OCI-LY3 (cell line): ENCODE measurements at regions not wholly inside any gene's neighbourhood (a gene's known extent, or its start where the extent isn't known, plus 50 kb on each side); places are given as distances from the start of the nearest gene placed in this dataset.

Experiments used
- H2AFZ ChIP-seq: fragments of 200-600, 300-600 bp; shearing (Covaris generic); 2 replicates; pipeline ENCODE4 v1.6.0; 2014; ENCODE audit warnings: antibody characterized with exemption, low read depth, low read length
- H3K27ac ChIP-seq: fragments of 200-600, 300-600 bp; sonication (generic); 2 replicates; pipeline ENCODE4 v1.5.1; 2014; ENCODE audit warnings: mild to moderate bottlenecking, low read length, moderate library complexity, mixed read lengths
- H3K27me3 ChIP-seq: fragments of 200-600, 300-600 bp; sonication (generic); 2 replicates; pipeline ENCODE4 v1.6.1; 2014; ENCODE audit warnings: low read depth, low read length, mixed read lengths
- H3K36me3 ChIP-seq: fragments of 200-600, 300-600 bp; sonication (generic); replicated peaks from 2 replicates; pipeline ENCODE3; 2014; ENCODE audit warnings: low read depth, low read length, mixed read lengths
- H3K4me1 ChIP-seq: fragments of 300-600, 200-600 bp; sonication (generic); 2 replicates; pipeline ENCODE4 v1.6.1; 2014; ENCODE audit warnings: low read length, mixed read lengths
- H3K4me2 ChIP-seq: fragments of 200-600, 300-600 bp; sonication (generic); 2 replicates; pipeline ENCODE4 v1.6.1; 2014; ENCODE audit warnings: low read length, mixed read lengths
- H3K4me3 ChIP-seq: fragments of 300-600, 200-600 bp; sonication (generic); 2 replicates; pipeline ENCODE4 v1.5.1; 2014; ENCODE audit warnings: antibody characterized with exemption, mild to moderate bottlenecking, low read length, moderate library complexity
- H3K79me2 ChIP-seq: fragments of 300-600, 200-600 bp; shearing (Covaris generic); 2 replicates; pipeline ENCODE4 v1.6.1; 2014; ENCODE audit warnings: mild to moderate bottlenecking, low read length, mixed read lengths
- H3K9ac ChIP-seq: fragments of 300-600, 200-600 bp; shearing (Covaris generic); 2 replicates; pipeline ENCODE4 v1.6.0; 2014; ENCODE audit warnings: mild to moderate bottlenecking, low read length, moderate library complexity
- H3K9me3 ChIP-seq: fragments of 200-600, 300-600 bp; shearing (Covaris generic); 2 replicates; pipeline ENCODE4 v1.6.1; 2014; ENCODE audit warnings: low read length, mixed read lengths; ENCODE audit not compliant: insufficient read depth
- H4K20me1 ChIP-seq: fragments of 200-600, 300-600 bp; sonication (generic); 2 replicates; pipeline ENCODE4 v1.6.1; 2016; ENCODE audit warnings: low read length, mixed read lengths; ENCODE audit not compliant: insufficient read depth
- EZH2phosphoT487 ChIP-seq: fragments of 200-600 bp; shearing (Covaris generic); IDR thresholded peaks from 2 replicates; pipeline ENCODE4 v1.6.1; 2018; ENCODE audit warnings: antibody characterized with exemption, mixed run types, low read depth
- TF ChIP-seq, protein P1 (sequence below): fragments of 200-600, 300-600 bp; sonication (generic); IDR thresholded peaks from 2 replicates; pipeline ENCODE4 v1.5.1; 2014; ENCODE audit warnings: antibody characterized with exemption, low read length, low read depth

DNA sequence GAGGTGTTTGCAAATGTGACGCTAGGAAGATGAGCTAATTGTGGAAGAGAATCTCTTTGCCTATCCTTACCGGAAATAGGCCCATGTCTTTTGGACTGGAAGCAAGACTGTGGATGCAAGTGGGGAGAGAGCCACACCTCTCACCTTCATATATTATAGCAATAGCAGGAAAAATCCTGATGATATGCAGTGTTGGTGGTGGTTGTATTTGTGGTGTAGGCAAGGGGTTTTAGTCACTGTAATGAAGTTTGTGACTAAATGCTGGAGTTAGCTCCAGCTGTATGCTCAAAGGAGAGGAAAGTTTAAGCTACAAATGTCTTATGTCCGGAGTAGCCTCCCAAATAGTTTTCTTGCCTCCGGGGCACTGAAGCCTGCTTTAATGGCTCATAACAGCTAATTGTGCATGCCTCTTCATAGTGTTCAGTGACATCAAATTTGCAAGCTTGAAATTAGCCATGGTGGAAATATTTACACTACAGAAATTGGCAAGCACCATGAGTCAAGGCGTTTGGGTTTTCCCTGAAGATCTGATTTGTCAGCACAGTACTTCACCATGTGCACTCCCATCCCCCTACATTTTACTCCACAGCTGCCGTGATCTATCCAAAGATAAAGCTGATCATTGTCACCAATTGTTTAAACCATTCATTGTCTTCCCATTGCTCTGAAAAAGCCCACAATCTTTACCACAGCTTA is 102.6 kb upstream of the ZNF644 start:
- peaks cover 9% of the 10 kb centered on the region for H3K4me1 ChIP-seq
- H3K9me3 ChIP-seq: no peaks in the 10 kb centered on the region
- H3K9ac ChIP-seq: no peak overlapping the region
- no peaks in the 10 kb centered on the region for H3K36me3 ChIP-seq
- 0 out of 2 replicates have a peak overlapping the region, but pooled peaks have one; percentile 23 for H2AFZ ChIP-seq
- no peaks in the 10 kb centered on the region for H3K27me3 ChIP-seq
- TF ChIP-seq, protein P1, sequence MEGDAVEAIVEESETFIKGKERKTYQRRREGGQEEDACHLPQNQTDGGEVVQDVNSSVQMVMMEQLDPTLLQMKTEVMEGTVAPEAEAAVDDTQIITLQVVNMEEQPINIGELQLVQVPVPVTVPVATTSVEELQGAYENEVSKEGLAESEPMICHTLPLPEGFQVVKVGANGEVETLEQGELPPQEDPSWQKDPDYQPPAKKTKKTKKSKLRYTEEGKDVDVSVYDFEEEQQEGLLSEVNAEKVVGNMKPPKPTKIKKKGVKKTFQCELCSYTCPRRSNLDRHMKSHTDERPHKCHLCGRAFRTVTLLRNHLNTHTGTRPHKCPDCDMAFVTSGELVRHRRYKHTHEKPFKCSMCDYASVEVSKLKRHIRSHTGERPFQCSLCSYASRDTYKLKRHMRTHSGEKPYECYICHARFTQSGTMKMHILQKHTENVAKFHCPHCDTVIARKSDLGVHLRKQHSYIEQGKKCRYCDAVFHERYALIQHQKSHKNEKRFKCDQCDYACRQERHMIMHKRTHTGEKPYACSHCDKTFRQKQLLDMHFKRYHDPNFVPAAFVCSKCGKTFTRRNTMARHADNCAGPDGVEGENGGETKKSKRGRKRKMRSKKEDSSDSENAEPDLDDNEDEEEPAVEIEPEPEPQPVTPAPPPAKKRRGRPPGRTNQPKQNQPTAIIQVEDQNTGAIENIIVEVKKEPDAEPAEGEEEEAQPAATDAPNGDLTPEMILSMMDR: no peak
- TF ChIP-seq EZH2phosphoT487: no peak
- H3K79me2 ChIP-seq: no peaks in the 10 kb centered on the region
- peak overlapping the region; percentile 17; the same call in 1 of the 2 replicates for H3K4me2 ChIP-seq
- H4K20me1 ChIP-seq: no peaks in the 10 kb centered on the region
- no peak overlapping the region for H3K27ac ChIP-seq
- H3K4me3 ChIP-seq: no peak overlapping the region

DNA sequence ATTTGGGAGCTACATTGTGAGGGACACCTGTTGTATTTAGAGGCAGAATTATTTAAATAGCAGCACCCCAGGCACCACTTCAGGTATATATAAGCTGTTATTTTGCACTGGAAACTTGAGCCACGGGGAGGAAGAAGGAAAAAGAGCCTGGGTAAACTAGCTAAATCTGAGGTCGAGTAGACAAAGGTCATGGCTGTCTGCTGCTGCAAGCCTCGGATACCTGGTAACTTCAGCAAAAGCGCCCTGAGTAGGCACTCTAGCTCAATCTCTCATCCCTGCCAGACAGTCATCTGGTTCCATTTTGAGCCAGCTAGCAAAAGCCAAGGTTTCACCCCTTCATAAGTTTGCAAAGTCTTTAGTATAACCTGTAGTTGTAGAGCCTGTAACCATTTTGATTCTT is 101.9 kb upstream of the ZNF644 start:
- peaks cover 9% of the 10 kb centered on the region for H3K4me1 ChIP-seq
- H3K9ac ChIP-seq: no peak overlapping the region
- TF ChIP-seq EZH2phosphoT487: no peak
- TF ChIP-seq, protein P1: no peak
- no peaks in the 10 kb centered on the region for H4K20me1 ChIP-seq
- no peaks in the 10 kb centered on the region for H3K27me3 ChIP-seq
- no peak overlapping the region for H2AFZ ChIP-seq
- no peaks in the 10 kb centered on the region for H3K79me2 ChIP-seq
- H3K27ac ChIP-seq: no peak overlapping the region
- H3K4me2 ChIP-seq: no peak overlapping the region
- no peaks in the 10 kb centered on the region for H3K9me3 ChIP-seq
- H3K36me3 ChIP-seq: no peaks in the 10 kb centered on the region
- no peak overlapping the region for H3K4me3 ChIP-seq

GRCh38 chr1:91123319-91123718 is 101.5 kb upstream of the ZNF644 start:
- Histone ChIP-seq H3K4me1 (peaks cover 9% of the 10 kb centered on the region), H3K9ac (no peak overlapping the region), H3K36me3 (no peaks in the 10 kb centered on the region), H2AFZ (no peak overlapping the region), H4K20me1 (no peaks in the 10 kb centered on the region), H3K9me3 (no peaks in the 10 kb centered on the region), H3K4me2 (no peak overlapping the region), H3K4me3 (no peak overlapping the region), H3K79me2 (no peaks in the 10 kb centered on the region), H3K27me3 (no peaks in the 10 kb centered on the region), H3K27ac (no peak overlapping the region)
- TF ChIP-seq, protein P1: no peak
- TF ChIP-seq EZH2phosphoT487: no peak

DNA sequence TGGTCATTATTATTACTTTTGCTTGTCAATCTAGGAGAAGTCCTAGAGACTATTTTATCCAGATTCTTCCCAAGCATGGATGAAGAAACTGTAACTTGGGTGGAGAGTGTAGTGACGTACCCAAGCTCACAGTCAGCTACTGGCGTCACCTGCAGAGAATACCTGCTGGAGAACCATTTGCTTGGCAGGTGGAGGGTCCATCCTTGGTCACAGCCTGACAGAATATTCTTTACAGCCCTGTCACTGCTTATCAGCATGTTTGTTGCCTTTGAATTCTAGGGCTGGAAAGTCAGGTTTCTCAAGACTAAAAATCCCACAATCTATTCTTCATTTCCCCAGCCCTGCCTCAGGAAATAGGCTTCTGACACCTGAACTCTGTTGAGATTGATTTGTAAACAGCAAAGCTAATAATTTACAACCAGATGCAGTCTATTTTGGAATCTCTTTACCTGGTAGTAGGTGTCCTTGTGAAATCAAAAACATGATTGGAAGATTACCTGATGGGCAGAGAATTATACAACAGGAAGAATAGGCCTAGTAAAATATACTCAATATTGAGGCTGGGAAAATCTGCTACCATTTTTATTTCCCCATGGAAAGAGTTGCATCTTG is 100.4 kb upstream of the ZNF644 start:
- no peaks in the 10 kb centered on the region for H3K36me3 ChIP-seq
- no peak overlapping the region for H3K4me2 ChIP-seq
- no peak overlapping the region for H3K4me3 ChIP-seq
- no peaks in the 10 kb centered on the region for H4K20me1 ChIP-seq
- H2AFZ ChIP-seq: no peak overlapping the region
- no peak overlapping the region for H3K9ac ChIP-seq
- H3K27me3 ChIP-seq: no peaks in the 10 kb centered on the region
- peaks cover 9% of the 10 kb centered on the region for H3K4me1 ChIP-seq
- no peak for TF ChIP-seq EZH2phosphoT487
- TF ChIP-seq, protein P1: no peak
- H3K27ac ChIP-seq: no peak overlapping the region
- H3K79me2 ChIP-seq: no peaks in the 10 kb centered on the region
- no peaks in the 10 kb centered on the region for H3K9me3 ChIP-seq
